SK-N-SH (cell line): ENCODE measurements at regions not wholly inside any gene's neighbourhood (a gene's known extent, or its start where the extent isn't known, plus 50 kb on each side); places are given as distances from the start of the nearest gene placed in this dataset.

Experiments
- ELF1 ChIP-seq: IDR thresholded peaks from 2 replicates; pipeline ENCODE4 v1.4.0; 2012
- GATA2 ChIP-seq: sonication (generic); formaldehyde crosslinking; IDR thresholded peaks from 2 replicates; pipeline ENCODE4 v1.5.0; 2020; ENCODE audit warnings: mild to moderate bottlenecking, missing genetic modification reagents
- YY1 ChIP-seq: IDR thresholded peaks from 2 replicates; pipeline ENCODE4 v1.4.0; 2012; ENCODE audit warnings: low read depth, mild to moderate bottlenecking
- TF ChIP-seq, protein P1 (sequence below): fragments of 200-600 bp; sonication (generic); IDR thresholded peaks from 2 replicates; pipeline ENCODE4 v1.6.1; 2017; ENCODE audit warnings: antibody characterized with exemption, mild to moderate bottlenecking, moderate library complexity
- TF ChIP-seq, protein P2 (sequence below): IDR thresholded peaks from 2 replicates; pipeline ENCODE4 v1.6.1; 2012; ENCODE audit warnings: mild to moderate bottlenecking, low read depth, low read length, moderate library complexity

DNA sequence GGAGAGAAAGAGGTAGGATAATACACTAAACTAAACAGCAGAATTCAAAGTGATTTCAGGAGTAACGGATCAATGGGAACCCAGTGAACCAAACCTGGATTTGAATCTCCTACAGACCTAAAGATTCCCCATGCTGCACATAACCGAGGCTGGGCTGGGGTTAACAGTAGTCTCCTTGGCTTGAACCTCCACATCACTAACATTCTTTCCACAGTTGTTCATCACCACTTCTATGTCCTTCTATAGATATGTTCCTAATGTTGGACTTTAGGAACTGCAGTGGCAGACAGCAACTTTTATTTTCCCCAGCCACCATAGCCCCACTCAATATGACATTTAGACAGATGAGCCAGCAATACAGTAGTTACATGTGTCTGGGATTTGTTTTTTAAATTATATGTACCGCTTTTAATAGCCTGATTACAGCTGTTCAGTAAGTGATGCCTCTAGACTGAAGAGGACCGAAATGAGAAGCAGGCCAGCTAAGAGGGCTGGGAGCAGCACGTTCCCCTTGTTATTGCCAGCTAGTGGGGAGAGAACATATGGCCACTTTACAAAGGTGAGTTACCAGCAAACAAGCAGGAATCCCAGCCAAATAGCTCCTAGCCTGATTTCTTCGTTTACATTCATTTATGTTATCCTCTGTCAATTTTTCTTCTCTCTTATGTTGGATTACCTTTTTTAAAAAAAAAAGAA is 472.6 kb upstream of the CDIN1 start:
- no peak for TF ChIP-seq ELF1
- TF ChIP-seq, protein P1, sequence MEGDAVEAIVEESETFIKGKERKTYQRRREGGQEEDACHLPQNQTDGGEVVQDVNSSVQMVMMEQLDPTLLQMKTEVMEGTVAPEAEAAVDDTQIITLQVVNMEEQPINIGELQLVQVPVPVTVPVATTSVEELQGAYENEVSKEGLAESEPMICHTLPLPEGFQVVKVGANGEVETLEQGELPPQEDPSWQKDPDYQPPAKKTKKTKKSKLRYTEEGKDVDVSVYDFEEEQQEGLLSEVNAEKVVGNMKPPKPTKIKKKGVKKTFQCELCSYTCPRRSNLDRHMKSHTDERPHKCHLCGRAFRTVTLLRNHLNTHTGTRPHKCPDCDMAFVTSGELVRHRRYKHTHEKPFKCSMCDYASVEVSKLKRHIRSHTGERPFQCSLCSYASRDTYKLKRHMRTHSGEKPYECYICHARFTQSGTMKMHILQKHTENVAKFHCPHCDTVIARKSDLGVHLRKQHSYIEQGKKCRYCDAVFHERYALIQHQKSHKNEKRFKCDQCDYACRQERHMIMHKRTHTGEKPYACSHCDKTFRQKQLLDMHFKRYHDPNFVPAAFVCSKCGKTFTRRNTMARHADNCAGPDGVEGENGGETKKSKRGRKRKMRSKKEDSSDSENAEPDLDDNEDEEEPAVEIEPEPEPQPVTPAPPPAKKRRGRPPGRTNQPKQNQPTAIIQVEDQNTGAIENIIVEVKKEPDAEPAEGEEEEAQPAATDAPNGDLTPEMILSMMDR: no peak
- TF ChIP-seq, protein P2, sequence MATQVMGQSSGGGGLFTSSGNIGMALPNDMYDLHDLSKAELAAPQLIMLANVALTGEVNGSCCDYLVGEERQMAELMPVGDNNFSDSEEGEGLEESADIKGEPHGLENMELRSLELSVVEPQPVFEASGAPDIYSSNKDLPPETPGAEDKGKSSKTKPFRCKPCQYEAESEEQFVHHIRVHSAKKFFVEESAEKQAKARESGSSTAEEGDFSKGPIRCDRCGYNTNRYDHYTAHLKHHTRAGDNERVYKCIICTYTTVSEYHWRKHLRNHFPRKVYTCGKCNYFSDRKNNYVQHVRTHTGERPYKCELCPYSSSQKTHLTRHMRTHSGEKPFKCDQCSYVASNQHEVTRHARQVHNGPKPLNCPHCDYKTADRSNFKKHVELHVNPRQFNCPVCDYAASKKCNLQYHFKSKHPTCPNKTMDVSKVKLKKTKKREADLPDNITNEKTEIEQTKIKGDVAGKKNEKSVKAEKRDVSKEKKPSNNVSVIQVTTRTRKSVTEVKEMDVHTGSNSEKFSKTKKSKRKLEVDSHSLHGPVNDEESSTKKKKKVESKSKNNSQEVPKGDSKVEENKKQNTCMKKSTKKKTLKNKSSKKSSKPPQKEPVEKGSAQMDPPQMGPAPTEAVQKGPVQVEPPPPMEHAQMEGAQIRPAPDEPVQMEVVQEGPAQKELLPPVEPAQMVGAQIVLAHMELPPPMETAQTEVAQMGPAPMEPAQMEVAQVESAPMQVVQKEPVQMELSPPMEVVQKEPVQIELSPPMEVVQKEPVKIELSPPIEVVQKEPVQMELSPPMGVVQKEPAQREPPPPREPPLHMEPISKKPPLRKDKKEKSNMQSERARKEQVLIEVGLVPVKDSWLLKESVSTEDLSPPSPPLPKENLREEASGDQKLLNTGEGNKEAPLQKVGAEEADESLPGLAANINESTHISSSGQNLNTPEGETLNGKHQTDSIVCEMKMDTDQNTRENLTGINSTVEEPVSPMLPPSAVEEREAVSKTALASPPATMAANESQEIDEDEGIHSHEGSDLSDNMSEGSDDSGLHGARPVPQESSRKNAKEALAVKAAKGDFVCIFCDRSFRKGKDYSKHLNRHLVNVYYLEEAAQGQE: no peak
- TF ChIP-seq GATA2 (CRISPR knock-in tag): no peak
- TF ChIP-seq YY1: no peak
